Tibial nerve (tissue), 4 donors: ENCODE measurements at regions not wholly inside any gene's neighbourhood (a gene's known extent, or its start where the extent isn't known, plus 50 kb on each side); places are given as distances from the start of the nearest gene placed in this dataset.

Experiments
- CTCF ChIP-seq, 5 experiments: fragments of 200-600 bp in 3 of 5; fragments of 450-650 bp in 2 of 5; sonication (generic) in 3 of 5; IDR thresholded peaks; one replicate each; pipeline ENCODE4 v1.5.1; 2016 to 2019; ENCODE audit warnings: antibody characterized with exemption in 5 of 5, mild to moderate bottlenecking in 3 of 5, moderate library complexity in 2 of 5
- EP300 ChIP-seq, 2 donors: sonication (generic); formaldehyde crosslinking; IDR thresholded peaks; one replicate each; pipeline ENCODE4 v1.6.1; 2017; ENCODE audit warnings: antibody characterized with exemption in 2 of 2, mild to moderate bottlenecking in 1 of 2

- TF ChIP-seq CTCF (IDR thresholded peaks at IDR 0.05) (no peak), EP300 (IDR thresholded peaks at IDR 0.05) (no peak)
Measured at GRCh38 chr2:217660423-217660822, 342.4 kb downstream of the TNS1 start.
